GM12891 (cell line): ENCODE measurements at regions not wholly inside any gene's neighbourhood (a gene's known extent, or its start where the extent isn't known, plus 50 kb on each side); places are given as distances from the start of the nearest gene placed in this dataset.

Experiments used
- POLR2A ChIP-seq: IDR thresholded peaks from 2 replicates; pipeline ENCODE4 v1.6.1; 2011; ENCODE audit warnings: low read depth, low read length, control low read depth
- POLR2AphosphoS5 ChIP-seq: IDR thresholded peaks from 2 replicates; pipeline ENCODE4 v1.6.1; 2011; ENCODE audit warnings: low read depth, low read length, control low read depth
- POU2F2 ChIP-seq: IDR thresholded peaks from 2 replicates; pipeline ENCODE4 v1.6.1; 2011; ENCODE audit warnings: low read depth, mild to moderate bottlenecking, control low read depth, low read length, moderate library complexity
- SPI1 ChIP-seq: IDR thresholded peaks from 2 replicates; pipeline ENCODE4 v1.6.1; 2011; ENCODE audit warnings: low read depth, low read length, control low read depth
- TAF1 ChIP-seq: IDR thresholded peaks from 2 replicates; pipeline ENCODE4 v1.6.1; 2011; ENCODE audit warnings: low read depth, low read length, control low read depth

DNA sequence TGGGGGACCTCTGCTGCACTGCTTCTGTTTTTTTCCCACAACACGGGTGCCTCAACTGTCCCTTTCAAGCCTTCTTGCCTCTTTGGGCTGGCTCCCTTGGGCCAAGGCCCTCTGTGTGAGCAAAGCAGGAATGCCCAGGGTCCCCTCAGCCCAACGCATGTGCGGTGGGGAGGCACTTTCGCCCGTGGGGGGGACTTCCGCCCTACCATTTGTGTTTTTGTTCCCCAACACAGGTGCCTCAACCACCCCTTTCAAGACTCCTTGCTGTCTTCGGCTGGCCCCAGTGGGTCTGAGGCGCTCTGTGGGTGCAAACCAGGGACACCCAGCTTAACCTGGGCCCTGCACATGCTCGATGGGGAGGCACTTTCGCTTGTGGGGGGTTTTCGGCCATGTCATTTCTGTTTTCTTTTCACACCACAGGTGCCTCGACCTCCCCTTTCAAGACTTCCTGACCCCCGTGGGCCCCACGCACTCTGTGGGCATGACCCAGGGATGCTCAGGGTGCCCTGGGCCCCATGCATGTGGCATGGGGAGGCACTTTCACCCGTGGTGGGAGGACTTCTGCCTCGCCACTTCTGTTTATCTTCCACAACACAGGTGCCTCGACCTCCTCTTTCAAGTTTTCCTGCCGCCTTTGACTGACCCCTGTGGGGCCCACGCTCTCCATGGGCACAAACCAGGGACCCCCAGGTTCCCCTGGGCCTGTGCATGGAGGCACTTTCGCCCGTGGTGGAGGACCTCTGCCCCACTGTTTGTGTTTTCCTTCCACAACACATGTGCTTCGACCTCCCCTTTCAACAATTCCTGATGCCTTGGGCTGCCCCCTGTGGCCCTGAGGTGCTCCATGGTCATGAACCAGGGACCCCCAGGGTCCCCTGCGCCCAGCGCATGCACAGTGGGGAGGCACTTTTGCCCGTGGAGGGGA lies 365.7 kb downstream of the ALG10 start:
- TF ChIP-seq POLR2AphosphoS5, result no peak
- no peak for TF ChIP-seq POLR2A
- TF ChIP-seq TAF1, result no peak
- TF ChIP-seq SPI1, result no peak
- no peak for TF ChIP-seq POU2F2
